ENCODE measurements at regions not wholly inside any gene's neighbourhood (a gene's known extent, or its start where the extent isn't known, plus 50 kb on each side); places are given as distances from the start of the nearest gene placed in this dataset.

DNA sequence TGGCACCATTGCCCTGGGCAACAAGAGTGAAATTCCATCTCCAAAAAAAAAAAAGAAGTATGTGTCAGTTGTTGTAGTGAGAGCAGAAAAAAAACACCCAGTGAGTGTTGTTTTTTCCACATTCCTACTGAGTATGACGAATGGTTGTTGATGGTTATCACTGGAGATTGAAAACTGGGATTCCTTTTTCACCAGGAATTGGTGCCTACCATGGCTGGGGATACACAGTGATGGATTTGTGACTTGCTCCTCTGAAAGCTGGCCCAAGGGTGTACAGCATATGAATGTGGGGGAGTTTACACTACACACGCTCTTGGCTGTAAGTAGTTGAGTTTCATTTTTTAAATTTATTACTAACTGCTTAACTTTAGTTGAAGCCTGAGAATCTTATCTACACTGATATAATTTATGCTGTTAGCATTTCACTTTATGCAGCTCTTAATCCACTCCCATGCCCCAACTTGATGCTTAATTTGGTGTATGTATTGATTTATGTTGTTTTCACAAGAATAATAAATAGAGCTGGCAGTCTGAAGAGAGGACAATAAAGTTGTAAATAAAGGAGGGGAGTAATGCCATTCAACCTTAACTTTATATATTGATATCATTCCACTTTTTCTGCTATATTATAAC is 56.0 kb upstream of the MME start (continued):
- TF ChIP-seq NR2C2 (CRISPR knock-in tag; IDR thresholded peaks at IDR 0.05) (no peak), SP1 (CRISPR knock-in tag; conservative IDR thresholded peaks at IDR 0.05) (no peak), EMX1 (CRISPR knock-in tag; IDR thresholded peaks at IDR 0.05) (no peak)
- TF ChIP-seq, protein P1, sequence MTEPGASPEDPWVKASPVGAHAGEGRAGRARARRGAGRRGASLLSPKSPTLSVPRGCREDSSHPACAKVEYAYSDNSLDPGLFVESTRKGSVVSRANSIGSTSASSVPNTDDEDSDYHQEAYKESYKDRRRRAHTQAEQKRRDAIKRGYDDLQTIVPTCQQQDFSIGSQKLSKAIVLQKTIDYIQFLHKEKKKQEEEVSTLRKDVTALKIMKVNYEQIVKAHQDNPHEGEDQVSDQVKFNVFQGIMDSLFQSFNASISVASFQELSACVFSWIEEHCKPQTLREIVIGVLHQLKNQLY (CRISPR knock-in tag; IDR thresholded peaks at IDR 0.05), result no peak
- TF ChIP-seq, protein P2, sequence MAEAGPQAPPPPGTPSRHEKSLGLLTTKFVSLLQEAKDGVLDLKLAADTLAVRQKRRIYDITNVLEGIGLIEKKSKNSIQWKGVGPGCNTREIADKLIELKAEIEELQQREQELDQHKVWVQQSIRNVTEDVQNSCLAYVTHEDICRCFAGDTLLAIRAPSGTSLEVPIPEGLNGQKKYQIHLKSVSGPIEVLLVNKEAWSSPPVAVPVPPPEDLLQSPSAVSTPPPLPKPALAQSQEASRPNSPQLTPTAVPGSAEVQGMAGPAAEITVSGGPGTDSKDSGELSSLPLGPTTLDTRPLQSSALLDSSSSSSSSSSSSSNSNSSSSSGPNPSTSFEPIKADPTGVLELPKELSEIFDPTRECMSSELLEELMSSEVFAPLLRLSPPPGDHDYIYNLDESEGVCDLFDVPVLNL (CRISPR knock-in tag; IDR thresholded peaks at IDR 0.05; ENCODE audit: borderline replicate concordance, low read depth), result no peak
- TF ChIP-seq, protein P3, sequence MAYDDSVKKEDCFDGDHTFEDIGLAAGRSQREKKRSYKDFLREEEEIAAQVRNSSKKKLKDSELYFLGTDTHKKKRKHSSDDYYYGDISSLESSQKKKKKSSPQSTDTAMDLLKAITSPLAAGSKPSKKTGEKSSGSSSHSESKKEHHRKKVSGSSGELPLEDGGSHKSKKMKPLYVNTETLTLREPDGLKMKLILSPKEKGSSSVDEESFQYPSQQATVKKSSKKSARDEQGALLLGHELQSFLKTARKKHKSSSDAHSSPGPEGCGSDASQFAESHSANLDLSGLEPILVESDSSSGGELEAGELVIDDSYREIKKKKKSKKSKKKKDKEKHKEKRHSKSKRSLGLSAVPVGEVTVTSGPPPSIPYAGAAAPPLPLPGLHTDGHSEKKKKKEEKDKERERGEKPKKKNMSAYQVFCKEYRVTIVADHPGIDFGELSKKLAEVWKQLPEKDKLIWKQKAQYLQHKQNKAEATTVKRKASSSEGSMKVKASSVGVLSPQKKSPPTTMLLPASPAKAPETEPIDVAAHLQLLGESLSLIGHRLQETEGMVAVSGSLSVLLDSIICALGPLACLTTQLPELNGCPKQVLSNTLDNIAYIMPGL (CRISPR knock-in tag; IDR thresholded peaks at IDR 0.05), result no peak

DNA sequence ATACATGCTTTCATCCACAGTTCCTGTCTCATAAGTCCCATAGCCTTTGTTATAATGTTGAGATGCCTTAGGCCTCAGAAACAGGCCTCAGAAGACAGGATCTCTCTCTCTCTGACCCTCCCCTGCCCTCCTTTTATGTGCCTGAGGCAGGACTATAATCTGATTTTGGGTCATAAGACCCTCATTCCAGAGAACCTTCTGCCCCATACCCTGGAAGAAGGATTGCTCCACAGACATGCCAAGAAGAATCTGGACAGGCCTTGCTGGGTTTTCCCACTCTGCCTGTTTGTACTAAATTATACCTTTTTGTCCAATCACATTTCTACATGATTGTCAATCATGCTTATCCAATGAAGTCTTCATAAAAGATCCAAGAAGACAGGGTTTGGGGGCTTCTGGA is 57.2 kb upstream of the MME start:
- DNase-seq (ENCODE audit: low spot score) (no peak), ATAC-seq (no peak)
- TF ChIP-seq, protein P4, sequence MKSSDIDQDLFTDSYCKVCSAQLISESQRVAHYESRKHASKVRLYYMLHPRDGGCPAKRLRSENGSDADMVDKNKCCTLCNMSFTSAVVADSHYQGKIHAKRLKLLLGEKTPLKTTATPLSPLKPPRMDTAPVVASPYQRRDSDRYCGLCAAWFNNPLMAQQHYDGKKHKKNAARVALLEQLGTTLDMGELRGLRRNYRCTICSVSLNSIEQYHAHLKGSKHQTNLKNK (CRISPR knock-in tag; IDR thresholded peaks at IDR 0.05), result no peak
- TF ChIP-seq, protein P5, sequence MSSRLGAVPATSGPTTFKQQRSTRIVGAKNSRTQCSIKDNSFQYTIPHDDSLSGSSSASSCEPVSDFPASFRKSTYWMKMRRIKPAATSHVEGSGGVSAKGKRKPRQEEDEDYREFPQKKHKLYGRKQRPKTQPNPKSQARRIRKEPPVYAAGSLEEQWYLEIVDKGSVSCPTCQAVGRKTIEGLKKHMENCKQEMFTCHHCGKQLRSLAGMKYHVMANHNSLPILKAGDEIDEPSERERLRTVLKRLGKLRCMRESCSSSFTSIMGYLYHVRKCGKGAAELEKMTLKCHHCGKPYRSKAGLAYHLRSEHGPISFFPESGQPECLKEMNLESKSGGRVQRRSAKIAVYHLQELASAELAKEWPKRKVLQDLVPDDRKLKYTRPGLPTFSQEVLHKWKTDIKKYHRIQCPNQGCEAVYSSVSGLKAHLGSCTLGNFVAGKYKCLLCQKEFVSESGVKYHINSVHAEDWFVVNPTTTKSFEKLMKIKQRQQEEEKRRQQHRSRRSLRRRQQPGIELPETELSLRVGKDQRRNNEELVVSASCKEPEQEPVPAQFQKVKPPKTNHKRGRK (CRISPR knock-in tag; IDR thresholded peaks at IDR 0.05; ENCODE audit: borderline replicate concordance), result no peak
- TF ChIP-seq, protein P6, sequence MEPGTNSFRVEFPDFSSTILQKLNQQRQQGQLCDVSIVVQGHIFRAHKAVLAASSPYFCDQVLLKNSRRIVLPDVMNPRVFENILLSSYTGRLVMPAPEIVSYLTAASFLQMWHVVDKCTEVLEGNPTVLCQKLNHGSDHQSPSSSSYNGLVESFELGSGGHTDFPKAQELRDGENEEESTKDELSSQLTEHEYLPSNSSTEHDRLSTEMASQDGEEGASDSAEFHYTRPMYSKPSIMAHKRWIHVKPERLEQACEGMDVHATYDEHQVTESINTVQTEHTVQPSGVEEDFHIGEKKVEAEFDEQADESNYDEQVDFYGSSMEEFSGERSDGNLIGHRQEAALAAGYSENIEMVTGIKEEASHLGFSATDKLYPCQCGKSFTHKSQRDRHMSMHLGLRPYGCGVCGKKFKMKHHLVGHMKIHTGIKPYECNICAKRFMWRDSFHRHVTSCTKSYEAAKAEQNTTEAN (CRISPR knock-in tag; IDR thresholded peaks at IDR 0.05), result no peak
- TF ChIP-seq ZBTB21 (CRISPR knock-in tag; IDR thresholded peaks at IDR 0.05; ENCODE audit: borderline replicate concordance) (no peak), NFYB (CRISPR knock-in tag; conservative IDR thresholded peaks at IDR 0.05; ENCODE audit: low read depth) (no peak)
- TF ChIP-seq, protein P7, sequence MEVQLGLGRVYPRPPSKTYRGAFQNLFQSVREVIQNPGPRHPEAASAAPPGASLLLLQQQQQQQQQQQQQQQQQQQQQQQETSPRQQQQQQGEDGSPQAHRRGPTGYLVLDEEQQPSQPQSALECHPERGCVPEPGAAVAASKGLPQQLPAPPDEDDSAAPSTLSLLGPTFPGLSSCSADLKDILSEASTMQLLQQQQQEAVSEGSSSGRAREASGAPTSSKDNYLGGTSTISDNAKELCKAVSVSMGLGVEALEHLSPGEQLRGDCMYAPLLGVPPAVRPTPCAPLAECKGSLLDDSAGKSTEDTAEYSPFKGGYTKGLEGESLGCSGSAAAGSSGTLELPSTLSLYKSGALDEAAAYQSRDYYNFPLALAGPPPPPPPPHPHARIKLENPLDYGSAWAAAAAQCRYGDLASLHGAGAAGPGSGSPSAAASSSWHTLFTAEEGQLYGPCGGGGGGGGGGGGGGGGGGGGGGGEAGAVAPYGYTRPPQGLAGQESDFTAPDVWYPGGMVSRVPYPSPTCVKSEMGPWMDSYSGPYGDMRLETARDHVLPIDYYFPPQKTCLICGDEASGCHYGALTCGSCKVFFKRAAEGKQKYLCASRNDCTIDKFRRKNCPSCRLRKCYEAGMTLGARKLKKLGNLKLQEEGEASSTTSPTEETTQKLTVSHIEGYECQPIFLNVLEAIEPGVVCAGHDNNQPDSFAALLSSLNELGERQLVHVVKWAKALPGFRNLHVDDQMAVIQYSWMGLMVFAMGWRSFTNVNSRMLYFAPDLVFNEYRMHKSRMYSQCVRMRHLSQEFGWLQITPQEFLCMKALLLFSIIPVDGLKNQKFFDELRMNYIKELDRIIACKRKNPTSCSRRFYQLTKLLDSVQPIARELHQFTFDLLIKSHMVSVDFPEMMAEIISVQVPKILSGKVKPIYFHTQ (CRISPR knock-in tag; IDR thresholded peaks at IDR 0.05), result no peak
- peaks cover 28% of the 10 kb centered on the region for H3K4me1 Mint-ChIP-seq
- ChIA-PET CTCF (no interaction called here), POLR2A (no interaction called here)
- no peaks in the 10 kb centered on the region for H3K27me3 Mint-ChIP-seq (ENCODE audit: low read depth)
- H3K27ac Mint-ChIP-seq, result no peak overlapping the region
- H3K9me3 Mint-ChIP-seq, result peaks cover 3% of the 10 kb centered on the region
- no peak overlapping the region for H3K4me3 Mint-ChIP-seq
- peaks cover under 1% of the 10 kb centered on the region; the same call in 1 of the 2 replicates for H3K36me3 Mint-ChIP-seq

DNA sequence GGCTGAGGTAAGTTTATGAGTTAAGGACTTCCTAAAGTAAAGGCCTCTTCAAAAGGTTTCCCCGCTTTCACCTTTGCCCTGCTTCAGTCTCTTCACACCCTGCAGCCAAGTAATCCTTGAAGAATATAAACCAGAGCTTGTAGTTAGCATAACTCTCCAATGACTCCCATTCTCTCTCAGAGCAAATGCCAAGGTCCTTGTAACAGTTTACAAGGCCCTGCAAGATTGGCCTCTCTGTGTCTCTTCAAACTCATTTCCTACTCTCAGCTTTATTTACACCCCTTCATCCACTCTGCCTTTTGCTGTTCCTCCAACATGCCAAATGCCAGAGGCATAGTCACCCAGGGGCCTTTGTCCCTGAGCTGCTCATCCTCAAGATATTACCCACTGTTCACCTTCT is 60.5 kb upstream of the MME start:
- POLR2A ChIA-PET, result no interaction called here
- Mint-ChIP-seq H3K27me3 (ENCODE audit: low read depth) (no peaks in the 10 kb centered on the region), H3K4me3 (no peak overlapping the region), H3K4me1 (peaks cover 40% of the 10 kb centered on the region), H3K36me3 (no peaks in the 10 kb centered on the region), H3K9me3 (no peaks in the 10 kb centered on the region), H3K27ac (peak overlapping the region; percentile 7; the same call in 1 of the 2 replicates)
- DNase-seq (ENCODE audit: low spot score) (no peak), ATAC-seq (peak; percentile 20; the same call in 1 of the 2 replicates)
- CTCF ChIA-PET, result no interaction called here
- TF ChIP-seq, protein P8, sequence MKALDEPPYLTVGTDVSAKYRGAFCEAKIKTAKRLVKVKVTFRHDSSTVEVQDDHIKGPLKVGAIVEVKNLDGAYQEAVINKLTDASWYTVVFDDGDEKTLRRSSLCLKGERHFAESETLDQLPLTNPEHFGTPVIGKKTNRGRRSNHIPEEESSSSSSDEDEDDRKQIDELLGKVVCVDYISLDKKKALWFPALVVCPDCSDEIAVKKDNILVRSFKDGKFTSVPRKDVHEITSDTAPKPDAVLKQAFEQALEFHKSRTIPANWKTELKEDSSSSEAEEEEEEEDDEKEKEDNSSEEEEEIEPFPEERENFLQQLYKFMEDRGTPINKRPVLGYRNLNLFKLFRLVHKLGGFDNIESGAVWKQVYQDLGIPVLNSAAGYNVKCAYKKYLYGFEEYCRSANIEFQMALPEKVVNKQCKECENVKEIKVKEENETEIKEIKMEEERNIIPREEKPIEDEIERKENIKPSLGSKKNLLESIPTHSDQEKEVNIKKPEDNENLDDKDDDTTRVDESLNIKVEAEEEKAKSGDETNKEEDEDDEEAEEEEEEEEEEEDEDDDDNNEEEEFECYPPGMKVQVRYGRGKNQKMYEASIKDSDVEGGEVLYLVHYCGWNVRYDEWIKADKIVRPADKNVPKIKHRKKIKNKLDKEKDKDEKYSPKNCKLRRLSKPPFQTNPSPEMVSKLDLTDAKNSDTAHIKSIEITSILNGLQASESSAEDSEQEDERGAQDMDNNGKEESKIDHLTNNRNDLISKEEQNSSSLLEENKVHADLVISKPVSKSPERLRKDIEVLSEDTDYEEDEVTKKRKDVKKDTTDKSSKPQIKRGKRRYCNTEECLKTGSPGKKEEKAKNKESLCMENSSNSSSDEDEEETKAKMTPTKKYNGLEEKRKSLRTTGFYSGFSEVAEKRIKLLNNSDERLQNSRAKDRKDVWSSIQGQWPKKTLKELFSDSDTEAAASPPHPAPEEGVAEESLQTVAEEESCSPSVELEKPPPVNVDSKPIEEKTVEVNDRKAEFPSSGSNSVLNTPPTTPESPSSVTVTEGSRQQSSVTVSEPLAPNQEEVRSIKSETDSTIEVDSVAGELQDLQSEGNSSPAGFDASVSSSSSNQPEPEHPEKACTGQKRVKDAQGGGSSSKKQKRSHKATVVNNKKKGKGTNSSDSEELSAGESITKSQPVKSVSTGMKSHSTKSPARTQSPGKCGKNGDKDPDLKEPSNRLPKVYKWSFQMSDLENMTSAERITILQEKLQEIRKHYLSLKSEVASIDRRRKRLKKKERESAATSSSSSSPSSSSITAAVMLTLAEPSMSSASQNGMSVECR (CRISPR knock-in tag; IDR thresholded peaks at IDR 0.05; ENCODE audit: borderline replicate concordance), result no peak
- no peak for TF ChIP-seq CREB1 (CRISPR knock-in tag; IDR thresholded peaks at IDR 0.05)
- TF ChIP-seq, protein P9, sequence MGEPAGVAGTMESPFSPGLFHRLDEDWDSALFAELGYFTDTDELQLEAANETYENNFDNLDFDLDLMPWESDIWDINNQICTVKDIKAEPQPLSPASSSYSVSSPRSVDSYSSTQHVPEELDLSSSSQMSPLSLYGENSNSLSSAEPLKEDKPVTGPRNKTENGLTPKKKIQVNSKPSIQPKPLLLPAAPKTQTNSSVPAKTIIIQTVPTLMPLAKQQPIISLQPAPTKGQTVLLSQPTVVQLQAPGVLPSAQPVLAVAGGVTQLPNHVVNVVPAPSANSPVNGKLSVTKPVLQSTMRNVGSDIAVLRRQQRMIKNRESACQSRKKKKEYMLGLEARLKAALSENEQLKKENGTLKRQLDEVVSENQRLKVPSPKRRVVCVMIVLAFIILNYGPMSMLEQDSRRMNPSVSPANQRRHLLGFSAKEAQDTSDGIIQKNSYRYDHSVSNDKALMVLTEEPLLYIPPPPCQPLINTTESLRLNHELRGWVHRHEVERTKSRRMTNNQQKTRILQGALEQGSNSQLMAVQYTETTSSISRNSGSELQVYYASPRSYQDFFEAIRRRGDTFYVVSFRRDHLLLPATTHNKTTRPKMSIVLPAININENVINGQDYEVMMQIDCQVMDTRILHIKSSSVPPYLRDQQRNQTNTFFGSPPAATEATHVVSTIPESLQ (CRISPR knock-in tag; IDR thresholded peaks at IDR 0.05), result no peak

Data from WTC11 (cell line).